Testis (tissue), 2 donors: ENCODE measurements at regions not wholly inside any gene's neighbourhood (a gene's known extent, or its start where the extent isn't known, plus 50 kb on each side); places are given as distances from the start of the nearest gene placed in this dataset.

ENCODE experiments used
- DNase-seq: peaks from one replicate; pipeline ENCODE4 v3.0.0-alpha.2; 2019
- H3K27ac ChIP-seq, 2 donors: fragments of 200-600 bp; sonication (generic); one replicate each; pipeline ENCODE4 v1.5.1; 2019
- H3K27me3 ChIP-seq: fragments of 200-600 bp; sonication (generic); one replicate; pipeline ENCODE4 v1.5.1; 2019
- H3K36me3 ChIP-seq: fragments of 200-600 bp; sonication (generic); one replicate; pipeline ENCODE4 v1.5.1; 2017; ENCODE audit warnings: low read depth; ENCODE audit errors: missing control alignments
- H3K4me1 ChIP-seq: fragments of 200-600 bp; sonication (generic); one replicate; pipeline ENCODE4 v1.5.1; 2019
- H3K4me3 ChIP-seq, 2 donors: fragments of 200-600 bp; sonication (generic); one replicate each; pipeline ENCODE4 v1.5.1; 2017 to 2019
- H3K9me3 ChIP-seq: fragments of 200-600 bp; sonication (generic); one replicate; pipeline ENCODE4 v1.5.1; 2017
- CTCF ChIP-seq, 3 experiments: fragments of 450-650 bp in 2 of 3; fragments of 200-600 bp in 1 of 3; sonication (generic) in 1 of 3; IDR thresholded peaks; one replicate each; pipeline ENCODE4 v1.5.1; 2016 to 2019; ENCODE audit warnings: antibody characterized with exemption in 3 of 3, mild to moderate bottlenecking in 2 of 3, moderate library complexity in 1 of 3
- POLR2A ChIP-seq: fragments of 450-650 bp; IDR thresholded peaks from one replicate; pipeline ENCODE4 v1.6.1; 2017; ENCODE audit warnings: antibody characterized with exemption, mild to moderate bottlenecking, moderate library complexity
- whole genome bisulfite sequencing, 2 donors: methylation state at CpG; one replicate each; pipeline ENCODE4 v1.1.5; 2018; 5-methylcytosine and 5-hydroxymethylcytosine counted together
- intact Hi-C: fragments of 100-400 bp; cut with DNase I; formaldehyde crosslinking; loops from one replicate; pipeline ENCODE4 v1.15.1; 2023; ENCODE audit warnings: low total_unique reads

- intact Hi-C loops: no loop called here
Measured at GRCh38 chr11:31932879-31933278, 121.8 kb upstream of the PAX6 start.

GRCh38 chr11:31927982-31928381 is 116.9 kb upstream of the PAX6 start:
- H3K4me1 ChIP-seq: no peaks in the 10 kb centered on the region
- H3K36me3 ChIP-seq: no peaks in the 10 kb centered on the region
- no peak for TF ChIP-seq CTCF (IDR thresholded peaks at IDR 0.05)
- no peak for TF ChIP-seq POLR2A
- intact Hi-C loops: no loop called here
- DNase-seq: no peak
- H3K27me3 ChIP-seq: no peaks in the 10 kb centered on the region
- no peak overlapping the region for H3K27ac ChIP-seq
- 84 to 86% methylated on average over 4 of the region's 4 CpGs for WGBS, 2 donors
- no peaks in the 10 kb centered on the region for H3K9me3 ChIP-seq
- no peak overlapping the region for H3K4me3 ChIP-seq

More at GRCh38 chr11:31932879-31933278, 121.8 kb upstream of the PAX6 start:
- Histone ChIP-seq H3K27ac (no peak overlapping the region), H3K4me1 (no peaks in the 10 kb centered on the region), H3K9me3 (no peaks in the 10 kb centered on the region), H3K27me3 (no peaks in the 10 kb centered on the region), H3K4me3 (no peak overlapping the region), H3K36me3 (no peaks in the 10 kb centered on the region)
- 74 to 82% methylated on average over 9 of the region's 9 CpGs for WGBS, 2 donors
- TF ChIP-seq POLR2A (no peak), CTCF (IDR thresholded peaks at IDR 0.05) (no peak)
- no peak for DNase-seq

GRCh38 chr11:31926816-31927528 is 115.8 kb upstream of the PAX6 start:
- no peaks in the 10 kb centered on the region for H3K9me3 ChIP-seq
- no peaks in the 10 kb centered on the region for H3K4me1 ChIP-seq
- no peak for TF ChIP-seq POLR2A
- TF ChIP-seq CTCF (IDR thresholded peaks at IDR 0.05): no peak
- intact Hi-C loops: no loop called here
- no peak overlapping the region for H3K27ac ChIP-seq
- H3K27me3 ChIP-seq: no peaks in the 10 kb centered on the region
- no peak overlapping the region for H3K4me3 ChIP-seq
- no peaks in the 10 kb centered on the region for H3K36me3 ChIP-seq
- 66 to 76% methylated on average over 3 of the region's 3 CpGs for whole genome bisulfite sequencing, 2 donors
- no peak for DNase-seq

- Histone ChIP-seq H3K27me3 (no peaks in the 10 kb centered on the region), H3K4me3 (no peak overlapping the region), H3K36me3 (no peaks in the 10 kb centered on the region), H3K9me3 (no peaks in the 10 kb centered on the region), H3K4me1 (no peaks in the 10 kb centered on the region), H3K27ac (no peak overlapping the region)
- 71 to 83% methylated on average over 4 of the region's 4 CpGs for WGBS, 2 donors
- no peak for DNase-seq
- intact Hi-C loops: no loop called here
- TF ChIP-seq POLR2A (no peak), CTCF (IDR thresholded peaks at IDR 0.05) (no peak)
Measured at GRCh38 chr11:31926106-31926505, 115.0 kb upstream of the PAX6 start.

- no peak overlapping the region for H3K27ac ChIP-seq
- no peak for DNase-seq
- intact Hi-C loops: no loop called here
- no peaks in the 10 kb centered on the region for H3K4me1 ChIP-seq
- H3K9me3 ChIP-seq: no peaks in the 10 kb centered on the region
- WGBS, 2 donors: 76 to 79% methylated on average over 3 of the region's 3 CpGs
- H3K4me3 ChIP-seq: no peak overlapping the region
- H3K36me3 ChIP-seq: no peaks in the 10 kb centered on the region
- TF ChIP-seq POLR2A: no peak
- no peak for TF ChIP-seq CTCF (IDR thresholded peaks at IDR 0.05)
- no peaks in the 10 kb centered on the region for H3K27me3 ChIP-seq
Measured at GRCh38 chr11:31922450-31922849, 111.3 kb upstream of the PAX6 start.
